Effector memory CD8-positive, alpha-beta T cell (primary cell): ENCODE measurements at regions not wholly inside any gene's neighbourhood (a gene's known extent, or its start where the extent isn't known, plus 50 kb on each side); places are given as distances from the start of the nearest gene placed in this dataset.

Experiments used
- ATAC-seq: fragments of 150-1000 bp; cut with Tn5 transposase; replicated peaks from 2 replicates; pipeline ENCODE4 v1.10.0; 2021; ENCODE audit warnings: mild to moderate bottlenecking, moderate library complexity
- DNase-seq, 3 experiments: peaks; one replicate each; pipeline ENCODE4 v3.0.0; 2021
- H3K27ac Mint-ChIP-seq, 2 donors: one replicate each; pipeline ENCODE4 v1.8.0; 2022; ENCODE audit warnings: mild to moderate bottlenecking in 2 of 2, mixed read lengths in 2 of 2, moderate library complexity in 2 of 2
- H3K27me3 Mint-ChIP-seq, 2 donors: one replicate each; pipeline ENCODE4 v1.8.0; 2022; ENCODE audit warnings: mixed read lengths in 2 of 2
- H3K36me3 Mint-ChIP-seq: one replicate; pipeline ENCODE4 v1.8.0; 2022; ENCODE audit warnings: mild to moderate bottlenecking, moderate library complexity, mixed read lengths; ENCODE audit not compliant: insufficient read depth
- H3K4me1 Mint-ChIP-seq, 2 donors: one replicate each; pipeline ENCODE4 v1.8.0; 2022; ENCODE audit warnings: low read depth in 2 of 2, mixed read lengths in 2 of 2
- H3K4me3 Mint-ChIP-seq, 2 donors: one replicate each; pipeline ENCODE4 v1.8.0; 2022; ENCODE audit warnings: mild to moderate bottlenecking in 2 of 2, mixed read lengths in 2 of 2, moderate library complexity in 2 of 2
- H3K9me3 Mint-ChIP-seq, 2 donors: one replicate each; pipeline ENCODE4 v1.8.0; 2022; ENCODE audit warnings: mixed read lengths in 2 of 2

DNA sequence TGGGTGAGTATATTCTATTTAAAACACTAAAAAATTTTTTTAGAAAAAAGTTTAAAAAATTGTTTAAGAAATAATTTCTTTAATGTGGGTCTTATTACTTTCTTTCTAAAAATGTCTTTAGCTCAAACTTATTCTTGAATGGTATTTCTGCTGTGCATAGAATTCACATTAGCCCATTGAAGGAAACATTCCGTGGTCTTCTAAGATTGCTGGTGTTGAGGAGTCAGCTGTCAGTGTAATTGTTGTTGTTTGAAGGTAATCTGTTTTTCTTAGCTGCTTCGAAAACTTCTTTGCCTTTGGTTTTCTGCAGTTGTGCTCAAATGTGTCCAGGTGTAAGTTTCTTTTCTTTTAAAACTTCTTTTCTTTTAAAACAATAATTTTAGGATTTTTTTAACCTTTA, 85.4 kb upstream of the KLF12 start:
- no peak for DNase-seq
- no peak for ATAC-seq
- H3K4me3 Mint-ChIP-seq = no peak overlapping the region
- peaks cover 0 to 2% of the 10 kb centered on the region in 2 donors for H3K4me1 Mint-ChIP-seq
- H3K9me3 Mint-ChIP-seq = no peaks in the 10 kb centered on the region
- H3K27ac Mint-ChIP-seq = no peak overlapping the region
- no peaks in the 10 kb centered on the region for H3K27me3 Mint-ChIP-seq
- H3K36me3 Mint-ChIP-seq = no peaks in the 10 kb centered on the region

- DNase-seq (no peak), ATAC-seq (no peak)
- H3K4me3 Mint-ChIP-seq = no peak overlapping the region
- no peaks in the 10 kb centered on the region for H3K9me3 Mint-ChIP-seq
- H3K27me3 Mint-ChIP-seq = no peaks in the 10 kb centered on the region
- no peaks in the 10 kb centered on the region for H3K36me3 Mint-ChIP-seq
- no peak overlapping the region for H3K27ac Mint-ChIP-seq
- no peaks in the 10 kb centered on the region for H3K4me1 Mint-ChIP-seq
Measured at GRCh38 chr13:74218291-74218690, 84.1 kb upstream of the KLF12 start.

- no peak overlapping the region for H3K27ac Mint-ChIP-seq
- H3K27me3 Mint-ChIP-seq = no peaks in the 10 kb centered on the region
- H3K4me1 Mint-ChIP-seq = no peaks in the 10 kb centered on the region
- H3K9me3 Mint-ChIP-seq = no peaks in the 10 kb centered on the region
- no peak overlapping the region for H3K4me3 Mint-ChIP-seq
- DNase-seq (no peak), ATAC-seq (no peak)
- no peaks in the 10 kb centered on the region for H3K36me3 Mint-ChIP-seq
Measured at GRCh38 chr13:74217811-74218210, 83.6 kb upstream of the KLF12 start.

GRCh38 chr13:74215420-74215819, 81.2 kb upstream of the KLF12 start:
- no peak overlapping the region for H3K4me3 Mint-ChIP-seq
- H3K36me3 Mint-ChIP-seq = no peaks in the 10 kb centered on the region

GRCh38 chr13:74214321-74214720, 80.1 kb upstream of the KLF12 start:
- Mint-ChIP-seq H3K27me3 (no peaks in the 10 kb centered on the region), H3K4me1 (peaks cover 0 to 3% of the 10 kb centered on the region in 2 donors), H3K27ac (no peak overlapping the region), H3K4me3 (no peak overlapping the region), H3K36me3 (no peaks in the 10 kb centered on the region), H3K9me3 (no peaks in the 10 kb centered on the region)
- DNase-seq (no peak), ATAC-seq (no peak)

More at GRCh38 chr13:74215420-74215819, 81.2 kb upstream of the KLF12 start:
- DNase-seq (no peak), ATAC-seq (no peak)
- H3K9me3 Mint-ChIP-seq = no peaks in the 10 kb centered on the region
- H3K4me1 Mint-ChIP-seq = peaks cover 0 to 3% of the 10 kb centered on the region in 2 donors
- H3K27me3 Mint-ChIP-seq = no peaks in the 10 kb centered on the region
- H3K27ac Mint-ChIP-seq = peak overlapping the region; percentile 18 to 51

DNA sequence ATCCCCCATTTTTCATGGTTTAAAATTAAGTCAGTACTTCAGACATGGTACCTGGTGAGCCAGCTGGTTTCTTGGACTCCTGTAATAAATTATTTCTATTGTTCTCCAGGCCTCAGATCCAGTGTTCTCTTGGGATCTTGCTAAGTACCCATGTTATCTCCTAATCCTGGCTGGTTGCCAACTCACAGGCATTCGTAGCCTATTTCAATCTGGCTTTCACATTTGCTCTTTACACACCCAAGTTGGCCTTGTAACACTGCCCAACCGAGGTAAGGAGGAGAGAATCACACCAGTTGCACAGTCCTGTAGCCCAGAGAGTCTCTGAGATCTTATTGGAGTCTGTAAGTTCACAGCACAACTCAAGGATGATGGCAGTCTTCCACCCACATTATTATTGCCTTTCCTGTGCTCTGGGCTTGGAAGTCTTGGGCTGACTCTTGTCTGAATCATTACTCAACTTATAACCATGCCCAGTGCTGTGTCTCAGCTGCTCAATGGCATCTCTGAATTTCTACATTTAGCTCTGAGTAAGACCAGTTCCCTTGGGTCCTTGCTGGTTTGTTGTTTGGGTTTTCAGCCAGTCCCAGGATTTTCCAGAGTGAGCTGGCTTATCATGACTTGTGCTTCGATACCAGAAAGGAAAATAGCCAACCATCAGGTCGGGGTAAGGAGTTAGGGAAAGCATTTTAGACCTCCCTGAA, 76.6 kb upstream of the KLF12 start:
- H3K36me3 Mint-ChIP-seq = peaks cover 4% of the 10 kb centered on the region
- DNase-seq (no peak), ATAC-seq (no peak)
- H3K27me3 Mint-ChIP-seq = no peaks in the 10 kb centered on the region
- H3K9me3 Mint-ChIP-seq = no peaks in the 10 kb centered on the region
- H3K4me1 Mint-ChIP-seq = peaks cover 0 to 3% of the 10 kb centered on the region in 2 donors
- no peak overlapping the region for H3K4me3 Mint-ChIP-seq
- H3K27ac Mint-ChIP-seq = no peak overlapping the region

GRCh38 chr13:74206855-74207254, 72.7 kb upstream of the KLF12 start:
- H3K27ac Mint-ChIP-seq = no peak overlapping the region
- peaks cover 0 to 10% of the 10 kb centered on the region in 2 donors for H3K4me1 Mint-ChIP-seq
- H3K4me3 Mint-ChIP-seq = no peak overlapping the region
- DNase-seq (no peak), ATAC-seq (no peak)
- H3K27me3 Mint-ChIP-seq = no peaks in the 10 kb centered on the region
- peaks cover 4% of the 10 kb centered on the region for H3K36me3 Mint-ChIP-seq
- H3K9me3 Mint-ChIP-seq = no peaks in the 10 kb centered on the region

- Mint-ChIP-seq H3K36me3 (peaks cover 4% of the 10 kb centered on the region), H3K4me1 (peaks cover 0 to 10% of the 10 kb centered on the region in 2 donors), H3K9me3 (no peaks in the 10 kb centered on the region), H3K27ac (no peak overlapping the region), H3K27me3 (no peaks in the 10 kb centered on the region), H3K4me3 (no peak overlapping the region)
- DNase-seq (no peak), ATAC-seq (no peak)
Measured at GRCh38 chr13:74206061-74206561, 71.9 kb upstream of the KLF12 start.

DNA sequence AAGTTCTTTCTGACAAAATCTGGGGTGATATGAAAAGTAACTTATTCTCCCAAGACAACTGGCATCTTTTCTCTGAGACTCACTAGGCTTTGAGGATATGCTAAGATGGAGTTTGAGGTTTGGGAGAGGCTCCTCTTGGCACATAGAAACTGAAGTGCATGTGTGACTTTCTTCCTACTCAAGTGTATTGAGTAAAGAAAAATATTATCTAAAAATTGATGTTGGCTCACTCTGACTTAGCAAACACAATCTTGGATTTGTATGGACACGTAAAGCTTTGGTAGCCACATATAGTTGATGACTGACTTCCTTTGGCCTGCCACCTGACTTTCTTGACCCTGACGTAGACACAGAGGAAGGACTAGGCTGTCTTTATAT, 71.1 kb upstream of the KLF12 start:
- DNase-seq = no peak
- H3K27me3 Mint-ChIP-seq = no peaks in the 10 kb centered on the region
- H3K27ac Mint-ChIP-seq = no peak overlapping the region
- H3K9me3 Mint-ChIP-seq = no peaks in the 10 kb centered on the region
- no peak overlapping the region for H3K4me3 Mint-ChIP-seq
- no peak for ATAC-seq
- H3K4me1 Mint-ChIP-seq = peaks cover 0 to 10% of the 10 kb centered on the region in 2 donors
- H3K36me3 Mint-ChIP-seq = peaks cover 4% of the 10 kb centered on the region

DNA sequence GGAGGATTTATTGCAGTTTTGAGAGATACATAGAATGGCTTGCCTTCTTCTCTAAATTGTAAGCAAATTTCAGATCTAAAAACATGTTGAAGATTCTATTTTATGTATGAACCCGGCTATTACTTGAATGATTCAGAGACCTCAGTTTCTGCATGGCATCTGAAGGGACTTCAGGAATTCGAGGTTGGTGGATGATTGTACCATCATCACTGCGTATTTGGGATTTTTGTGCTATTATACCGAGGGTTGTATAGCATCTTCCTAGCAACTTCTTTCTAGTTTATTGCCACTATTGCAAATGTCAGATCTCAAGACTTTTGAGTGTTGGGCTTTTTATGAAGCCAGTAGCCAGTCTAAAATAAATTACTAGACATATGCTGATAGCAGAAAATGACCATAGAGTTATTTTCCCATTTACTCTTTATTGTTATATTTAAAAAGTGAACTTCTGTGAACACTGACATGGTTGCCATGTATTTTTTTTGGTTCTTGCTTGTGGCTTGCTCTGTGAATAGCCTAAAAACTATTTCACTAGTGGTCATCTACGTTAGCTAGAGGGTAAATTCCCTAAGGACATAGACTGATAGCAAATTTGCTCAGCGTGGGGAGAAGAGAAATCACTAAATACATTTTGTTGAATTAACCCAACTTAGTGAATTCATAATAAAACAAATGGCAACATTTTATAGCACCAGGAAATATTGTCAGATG, 70.6 kb upstream of the KLF12 start:
- ATAC-seq = no peak
- Mint-ChIP-seq H3K27me3 (no peaks in the 10 kb centered on the region), H3K27ac (no peak overlapping the region), H3K4me3 (no peak overlapping the region), H3K36me3 (peaks cover 4% of the 10 kb centered on the region), H3K9me3 (no peaks in the 10 kb centered on the region), H3K4me1 (peaks cover 0 to 10% of the 10 kb centered on the region in 2 donors)
- no peak for DNase-seq

DNA sequence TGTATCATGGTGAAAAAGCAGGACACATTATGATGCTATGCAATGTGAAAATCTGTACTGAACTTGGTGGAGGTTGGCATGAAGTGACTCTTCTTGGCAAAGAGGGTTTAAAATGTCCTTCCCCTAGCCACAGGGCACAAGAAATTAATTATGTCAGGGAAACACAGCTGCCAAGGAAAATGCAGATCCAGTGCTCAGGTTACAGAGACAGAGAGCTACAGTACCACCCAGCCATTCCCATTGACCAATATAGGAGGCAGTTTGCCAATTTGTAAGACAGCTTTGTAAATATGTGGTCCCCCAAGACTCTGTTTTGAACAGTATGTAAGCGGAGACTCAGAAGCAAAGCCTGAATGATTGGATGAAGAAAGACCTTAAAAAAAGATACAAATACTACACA, 69.4 kb upstream of the KLF12 start:
- Mint-ChIP-seq H3K4me3 (no peak overlapping the region), H3K27me3 (no peaks in the 10 kb centered on the region), H3K27ac (no peak overlapping the region), H3K9me3 (no peaks in the 10 kb centered on the region), H3K4me1 (peaks cover 0 to 10% of the 10 kb centered on the region in 2 donors), H3K36me3 (peaks cover 3% of the 10 kb centered on the region)
- no peak for DNase-seq
- no peak for ATAC-seq

GRCh38 chr13:74202129-74202813, 68.1 kb upstream of the KLF12 start:
- ATAC-seq (no peak), DNase-seq (no peak)
- Mint-ChIP-seq H3K27me3 (no peaks in the 10 kb centered on the region), H3K27ac (peak overlapping the region in 1 of 2 donors; percentile 8), H3K36me3 (no peaks in the 10 kb centered on the region), H3K4me1 (peaks cover 0 to 10% of the 10 kb centered on the region in 2 donors), H3K9me3 (no peaks in the 10 kb centered on the region), H3K4me3 (no peak overlapping the region)

DNA sequence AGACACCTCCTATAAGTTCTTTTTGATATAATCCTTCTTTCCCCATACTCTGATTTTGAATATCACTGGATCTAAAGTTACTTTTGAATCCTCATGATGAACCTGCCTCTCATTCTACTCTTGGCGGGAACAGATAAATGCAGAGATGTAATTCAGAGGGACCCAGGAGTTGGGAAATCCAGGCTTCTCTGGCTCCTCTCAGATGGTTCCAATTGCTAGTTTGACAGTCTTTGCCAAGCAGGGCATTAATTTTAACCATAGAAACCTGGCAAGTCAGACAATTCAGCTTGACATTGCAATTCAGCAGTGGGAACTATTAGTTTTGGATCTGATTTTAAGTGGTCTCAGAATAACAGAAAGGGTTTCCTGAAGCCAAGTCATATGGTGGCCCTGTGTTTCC, 67.3 kb upstream of the KLF12 start:
- H3K27me3 Mint-ChIP-seq = no peaks in the 10 kb centered on the region
- DNase-seq (no peak), ATAC-seq (no peak)
- no peaks in the 10 kb centered on the region for H3K36me3 Mint-ChIP-seq
- H3K9me3 Mint-ChIP-seq = no peaks in the 10 kb centered on the region
- peaks cover 0 to 10% of the 10 kb centered on the region in 2 donors for H3K4me1 Mint-ChIP-seq
- H3K4me3 Mint-ChIP-seq = no peak overlapping the region
- no peak overlapping the region for H3K27ac Mint-ChIP-seq
